Neural progenitor cell (in vitro differentiated cells): ENCODE measurements at regions not wholly inside any gene's neighbourhood (a gene's known extent, or its start where the extent isn't known, plus 50 kb on each side); places are given as distances from the start of the nearest gene placed in this dataset.

Experiments used
- CTCF ChIP-seq: fragments of 200-600 bp; sonication (generic); IDR thresholded peaks from 2 replicates; pipeline ENCODE4 v1.5.1; 2017; ENCODE audit warnings: antibody characterized with exemption, mild to moderate bottlenecking
- EZH2 ChIP-seq: fragments of 200-600 bp; sonication (generic); IDR thresholded peaks from 2 replicates; pipeline ENCODE4 v1.6.1; 2017; ENCODE audit warnings: antibody characterized with exemption, mild to moderate bottlenecking, moderate library complexity
- EZH2phosphoT487 ChIP-seq: fragments of 200-600 bp; sonication (generic); IDR thresholded peaks from 2 replicates; pipeline ENCODE4 v1.6.1; 2017; ENCODE audit warnings: antibody characterized with exemption

- no peak for TF ChIP-seq EZH2phosphoT487
- TF ChIP-seq CTCF: no peak
- TF ChIP-seq EZH2: no peak
Observed at GRCh38 chr4:178063568-178063967, 621.3 kb upstream of the AGA start.
